Loucy (cell line): ENCODE measurements at regions not wholly inside any gene's neighbourhood (a gene's known extent, or its start where the extent isn't known, plus 50 kb on each side); places are given as distances from the start of the nearest gene placed in this dataset.

Source experiments
- EZH2phosphoT487 ChIP-seq: fragments of 200-600 bp; IDR thresholded peaks from 2 replicates; pipeline ENCODE4 v1.6.1; 2018; ENCODE audit warnings: antibody characterized with exemption, mild to moderate bottlenecking, moderate library complexity, borderline replicate concordance
- TF ChIP-seq, protein P1 (sequence below): fragments of 200-600 bp; sonication (generic); conservative IDR thresholded peaks from 2 replicates; pipeline ENCODE4 v1.5.1; 2014; ENCODE audit warnings: mild to moderate bottlenecking, antibody characterized with exemption, low read length

DNA sequence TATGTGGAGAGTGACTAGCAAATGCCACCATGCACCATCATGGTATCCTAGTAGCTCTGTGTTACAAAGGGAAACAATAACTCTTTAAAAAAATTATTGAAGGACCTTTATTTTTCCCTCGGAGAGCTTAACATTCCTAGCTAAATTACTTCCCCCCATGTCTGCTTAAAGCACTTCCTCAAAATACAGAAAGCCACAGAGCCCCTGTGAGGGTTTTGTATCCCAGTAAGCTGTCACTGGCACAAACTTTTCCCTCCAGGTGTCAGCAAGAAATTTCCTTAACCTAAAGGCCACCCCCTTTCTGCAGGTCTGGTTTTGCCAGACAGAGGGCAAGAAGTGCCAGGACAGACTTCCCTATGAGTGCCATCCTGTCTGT is 340.0 kb upstream of the PRDM1 start:
- TF ChIP-seq, protein P1, sequence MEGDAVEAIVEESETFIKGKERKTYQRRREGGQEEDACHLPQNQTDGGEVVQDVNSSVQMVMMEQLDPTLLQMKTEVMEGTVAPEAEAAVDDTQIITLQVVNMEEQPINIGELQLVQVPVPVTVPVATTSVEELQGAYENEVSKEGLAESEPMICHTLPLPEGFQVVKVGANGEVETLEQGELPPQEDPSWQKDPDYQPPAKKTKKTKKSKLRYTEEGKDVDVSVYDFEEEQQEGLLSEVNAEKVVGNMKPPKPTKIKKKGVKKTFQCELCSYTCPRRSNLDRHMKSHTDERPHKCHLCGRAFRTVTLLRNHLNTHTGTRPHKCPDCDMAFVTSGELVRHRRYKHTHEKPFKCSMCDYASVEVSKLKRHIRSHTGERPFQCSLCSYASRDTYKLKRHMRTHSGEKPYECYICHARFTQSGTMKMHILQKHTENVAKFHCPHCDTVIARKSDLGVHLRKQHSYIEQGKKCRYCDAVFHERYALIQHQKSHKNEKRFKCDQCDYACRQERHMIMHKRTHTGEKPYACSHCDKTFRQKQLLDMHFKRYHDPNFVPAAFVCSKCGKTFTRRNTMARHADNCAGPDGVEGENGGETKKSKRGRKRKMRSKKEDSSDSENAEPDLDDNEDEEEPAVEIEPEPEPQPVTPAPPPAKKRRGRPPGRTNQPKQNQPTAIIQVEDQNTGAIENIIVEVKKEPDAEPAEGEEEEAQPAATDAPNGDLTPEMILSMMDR: no peak
- TF ChIP-seq EZH2phosphoT487: no peak
